Heart left ventricle (tissue), 16 donors: ENCODE measurements at regions not wholly inside any gene's neighbourhood (a gene's known extent, or its start where the extent isn't known, plus 50 kb on each side); places are given as distances from the start of the nearest gene placed in this dataset.

ENCODE experiments used
- ATAC-seq, 4 donors: fragments of 200-7000 bp; cut with Tn5 transposase; one replicate each; pipeline ENCODE4 v1.9.1; 2020 to 2022; ENCODE audit warnings: moderate library complexity in 4 of 4, mild to moderate bottlenecking in 3 of 4, moderate number of reproducible peaks in 1 of 4
- DNase-seq, 5 donors: peaks; one replicate each; pipeline ENCODE4 v3.0.0-alpha.2; 2020
- H3K27ac ChIP-seq, 12 donors: fragments of 200-600 bp; sonication (generic) in 4 of 12; one replicate each; pipeline versions ENCODE4 v1.5.0 to v1.8.0; 2016 to 2022; ENCODE audit warnings: mild to moderate bottlenecking in 2 of 12
- H3K27me3 ChIP-seq, 9 donors: fragments of 200-600 bp; sonication (generic) in 2 of 9; one replicate each; pipeline versions ENCODE4 v1.5.1 to v1.8.0; 2016 to 2022; ENCODE audit warnings: mild to moderate bottlenecking in 3 of 9
- H3K36me3 ChIP-seq, 9 donors: fragments of 200-600 bp; sonication (generic) in 2 of 9; one replicate each; pipeline versions ENCODE4 v1.5.0 to v1.8.0; 2018 to 2022; ENCODE audit warnings: mild to moderate bottlenecking in 2 of 9
- H3K4me1 ChIP-seq, 12 donors: fragments of 200-600 bp; sonication (generic) in 4 of 12; one replicate each; pipeline versions ENCODE4 v1.5.0 to v1.8.0; 2016 to 2022; ENCODE audit warnings: mild to moderate bottlenecking in 3 of 12
- H3K4me3 ChIP-seq, 12 donors: fragments of 200-600 bp; sonication (generic) in 4 of 12; one replicate each; pipeline versions ENCODE4 v1.5.0 to v1.8.0; 2017 to 2022; ENCODE audit warnings: mild to moderate bottlenecking in 9 of 12, moderate library complexity in 4 of 12
- H3K9me3 ChIP-seq, 12 donors: fragments of 200-600 bp; sonication (generic) in 4 of 12; one replicate each; pipeline versions ENCODE4 v1.5.0 to v1.8.0; 2016 to 2022; ENCODE audit warnings: mild to moderate bottlenecking in 1 of 12
- POLR2A ChIP-seq, 2 donors: fragments of 450-650 bp; IDR thresholded peaks; one replicate each; pipeline ENCODE4 v1.6.1; 2017; ENCODE audit warnings: antibody characterized with exemption in 2 of 2, mild to moderate bottlenecking in 2 of 2, moderate library complexity in 2 of 2
- WGBS, 4 donors: extraction: QIAGEN DNeasy Blood & Tissue Kit in 2 of 4; methylation state at CpG; one replicate each; pipeline versions ENCODE4 v1.1.5 to v1.1.7; 2013 to 2018; 5-methylcytosine and 5-hydroxymethylcytosine counted together
- intact Hi-C, 10 donors: fragments of 100-400 bp; cut with DNase I; formaldehyde crosslinking; loops; one replicate each; pipeline versions ENCODE4 v1.11.1 to v1.14.2; 2022
- TF ChIP-seq, protein P1 (sequence below), 12 donors: fragments of 200-600 bp; sonication (generic) in 4 of 12; IDR thresholded peaks; one replicate each; pipeline versions ENCODE4 v1.5.0 to v1.8.0; 2018 to 2022; ENCODE audit warnings: antibody characterized with exemption in 12 of 12, mild to moderate bottlenecking in 5 of 12
- donor health status: ischemic (EF 13 %, LVEDD 7.1; RV severe dilation, severe dysfunction).
- donor health status: healthy with polysubstance abuse.
- donor health status: DM: no; HTN: yes; CAD: no.
- donor health status: DM: no; HTN: no; CAD: no.
- donor health status: ischemic (EF 25% LVEDD 6.9; RV normal size, moderate dysfunction).
- donor health status: ischemic (EF 25% LVEDD 5.7; RV mildly dilated, moderate dysfunction).
- donor health status: healthy.
- donor health status: DM: yes; HTN: yes; CAD: no.
- donor health status: ischemic (EF 35%, LVEDD 5.7; RV mildly dilated, moderate dysfunction).
- donor health status: nonischemic (EF 11% LVEDD 7.7; RV severe dilation, severe dysfunction).
- donor health status: DM: yes; HTN: yes; CAD: no.
- donor health status: PGD.
- donor health status: ischemic (EF 29% LVEDD 5.4; RV normal size, mild dysfunction).
- donor health status: nonischemic (EF 23%, LVEDD 6.1; RV moderate dilation, normal function).

GRCh38 chr2:129895061-129895460 is 84.4 kb upstream of the RAB6C start:
- Histone ChIP-seq H3K9me3 (peaks cover 0 to 15% (median 0%) of the 10 kb centered on the region in 12 donors), H3K4me3 (no peak overlapping the region), H3K27ac (no peak overlapping the region), H3K4me1 (no peaks in the 10 kb centered on the region), H3K36me3 (no peaks in the 10 kb centered on the region), H3K27me3 (peaks cover 0 to 9% (median 0%) of the 10 kb centered on the region in 9 donors)
- ATAC-seq (no peak), DNase-seq (no peak)
- intact Hi-C loops = no loop called here
- WGBS, 4 donors = 76 to 87% (median 81%) methylated on average over 5 of the region's 5 CpGs
- TF ChIP-seq, protein P1, sequence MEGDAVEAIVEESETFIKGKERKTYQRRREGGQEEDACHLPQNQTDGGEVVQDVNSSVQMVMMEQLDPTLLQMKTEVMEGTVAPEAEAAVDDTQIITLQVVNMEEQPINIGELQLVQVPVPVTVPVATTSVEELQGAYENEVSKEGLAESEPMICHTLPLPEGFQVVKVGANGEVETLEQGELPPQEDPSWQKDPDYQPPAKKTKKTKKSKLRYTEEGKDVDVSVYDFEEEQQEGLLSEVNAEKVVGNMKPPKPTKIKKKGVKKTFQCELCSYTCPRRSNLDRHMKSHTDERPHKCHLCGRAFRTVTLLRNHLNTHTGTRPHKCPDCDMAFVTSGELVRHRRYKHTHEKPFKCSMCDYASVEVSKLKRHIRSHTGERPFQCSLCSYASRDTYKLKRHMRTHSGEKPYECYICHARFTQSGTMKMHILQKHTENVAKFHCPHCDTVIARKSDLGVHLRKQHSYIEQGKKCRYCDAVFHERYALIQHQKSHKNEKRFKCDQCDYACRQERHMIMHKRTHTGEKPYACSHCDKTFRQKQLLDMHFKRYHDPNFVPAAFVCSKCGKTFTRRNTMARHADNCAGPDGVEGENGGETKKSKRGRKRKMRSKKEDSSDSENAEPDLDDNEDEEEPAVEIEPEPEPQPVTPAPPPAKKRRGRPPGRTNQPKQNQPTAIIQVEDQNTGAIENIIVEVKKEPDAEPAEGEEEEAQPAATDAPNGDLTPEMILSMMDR (IDR thresholded peaks at IDR 0.05) = no peak
- no peak for TF ChIP-seq POLR2A (IDR thresholded peaks at IDR 0.05)

GRCh38 chr2:129895526-129896082 is 83.9 kb upstream of the RAB6C start:
- WGBS, 4 donors = 84 to 94% (median 86%) methylated on average over 2 of the region's 2 CpGs
- Histone ChIP-seq H3K4me1 (no peaks in the 10 kb centered on the region), H3K4me3 (no peak overlapping the region), H3K36me3 (no peaks in the 10 kb centered on the region), H3K27ac (no peak overlapping the region), H3K27me3 (peaks cover 0 to 8% (median 0%) of the 10 kb centered on the region in 9 donors), H3K9me3 (peaks cover 0 to 17% (median 0%) of the 10 kb centered on the region in 12 donors)
- TF ChIP-seq, protein P1 (IDR thresholded peaks at IDR 0.05) = no peak
- no peak for TF ChIP-seq POLR2A (IDR thresholded peaks at IDR 0.05)
- intact Hi-C loops = no loop called here
- no peak for DNase-seq
- ATAC-seq = no peak

DNA sequence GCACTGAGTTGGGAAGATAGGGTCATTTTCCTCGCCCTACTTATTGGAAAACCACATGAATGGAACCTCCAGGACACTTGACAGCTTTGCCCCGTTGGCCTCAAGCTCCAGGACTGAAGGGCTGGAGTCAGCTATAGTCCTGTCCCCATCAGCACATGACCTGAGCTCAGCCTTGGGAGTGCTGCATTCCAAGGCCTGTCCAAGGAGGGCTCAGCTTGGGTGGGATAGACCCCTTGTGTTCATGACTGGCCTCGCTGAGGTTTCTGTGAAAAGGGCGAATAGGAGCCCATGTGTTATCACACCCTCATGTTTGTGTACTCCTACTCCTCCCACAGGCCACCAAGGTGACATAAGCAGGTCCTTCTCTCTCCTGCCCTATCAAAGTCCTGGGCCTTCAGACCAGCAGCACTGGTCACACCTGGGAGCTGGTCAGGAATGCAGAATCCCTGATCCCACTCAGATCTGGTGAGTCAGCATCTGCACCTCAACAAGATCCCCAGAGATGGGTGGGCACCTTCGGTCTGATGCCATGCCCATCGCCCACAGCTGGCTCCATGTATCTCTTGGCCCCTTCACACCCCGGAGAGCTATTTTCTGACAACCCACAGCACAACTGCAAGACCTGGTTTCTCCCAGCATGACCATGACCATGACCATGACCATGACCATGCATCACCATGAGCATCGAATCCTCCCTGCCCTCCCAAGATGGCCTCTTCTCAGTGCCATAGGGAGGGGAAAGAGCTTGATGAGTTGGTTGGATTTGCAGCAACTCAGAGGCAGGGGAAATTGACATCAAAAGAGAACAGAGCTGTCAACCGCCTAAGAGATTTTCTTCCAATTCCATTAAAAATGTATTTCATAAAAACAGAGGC is 83.0 kb upstream of the RAB6C start:
- Histone ChIP-seq H3K27me3 (peaks cover 0 to 4% (median 0%) of the 10 kb centered on the region in 9 donors), H3K4me3 (no peak overlapping the region), H3K4me1 (no peaks in the 10 kb centered on the region), H3K9me3 (peaks cover 0 to 19% (median 0%) of the 10 kb centered on the region in 12 donors), H3K36me3 (no peaks in the 10 kb centered on the region), H3K27ac (no peak overlapping the region)
- TF ChIP-seq POLR2A (IDR thresholded peaks at IDR 0.05) = no peak
- TF ChIP-seq, protein P1 (IDR thresholded peaks at IDR 0.05) = no peak
- intact Hi-C loops = no loop called here
- ATAC-seq = no peak
- 84 to 91% (median 86%) methylated on average over 8 to 9 of the region's 9 CpGs for WGBS, 4 donors
- no peak for DNase-seq

- no peaks in the 10 kb centered on the region for H3K36me3 ChIP-seq
Observed at GRCh38 chr2:129901754-129902415, 77.6 kb upstream of the RAB6C start.

More at GRCh38 chr2:129901754-129902415, 77.6 kb upstream of the RAB6C start:
- 61 to 79% (median 65%) methylated on average over 2 to 3 of the region's 3 CpGs for WGBS, 4 donors
- Histone ChIP-seq H3K27me3 (no peaks in the 10 kb centered on the region), H3K27ac (no peak overlapping the region), H3K4me1 (no peaks in the 10 kb centered on the region), H3K9me3 (peaks cover 0 to 19% (median 0%) of the 10 kb centered on the region in 12 donors), H3K4me3 (no peak overlapping the region)
- ATAC-seq (peak in 1 of 4 donors; percentile 16), DNase-seq (no peak)
- intact Hi-C loops = no loop called here
- TF ChIP-seq, protein P1 (IDR thresholded peaks at IDR 0.05) = no peak
